SW480 (cell line): ENCODE measurements at regions not wholly inside any gene's neighbourhood (a gene's known extent, or its start where the extent isn't known, plus 50 kb on each side); places are given as distances from the start of the nearest gene placed in this dataset.
A peak's percentile ranks its signal among the peaks of the same experiment; 100 is the strongest.
"Not testable (repeated sequence)": the region's sequence is repeated elsewhere in the genome, so short reads cannot be mapped to it uniquely, and the experiment has no call there.

Experiments used
- DNase-seq: peaks from one replicate; pipeline ENCODE4 v3.0.0-alpha.2; 2016; ENCODE audit warnings: low spot score

GRCh38 chr3:153552887-153553604, 391.0 kb downstream of the RAP2B start:
- no peak for DNase-seq

GRCh38 chr3:153553605-153553945, 391.5 kb downstream of the RAP2B start:
- peak; percentile 15 for DNase-seq

GRCh38 chr3:153555919-153556318, 393.9 kb downstream of the RAP2B start:
- DNase-seq: no peak

- DNase-seq: not testable (repeated sequence)
These were observed 397.3 kb downstream of the RAP2B start for GRCh38 chr3:153559366-153559765.

- no peak for DNase-seq
These were observed 405.0 kb downstream of the RAP2B start for GRCh38 chr3:153567011-153567410.

- DNase-seq: no peak
These were observed 405.5 kb downstream of the RAP2B start for GRCh38 chr3:153567556-153567955.

- DNase-seq: not testable (repeated sequence)
These were observed 408.5 kb downstream of the RAP2B start for GRCh38 chr3:153570481-153570880.

GRCh38 chr3:153572165-153572564, 410.1 kb downstream of the RAP2B start:
- peak; percentile 27 for DNase-seq

- peak; percentile 45 for DNase-seq
These were observed 410.6 kb downstream of the RAP2B start for GRCh38 chr3:153572654-153573053.

- no peak for DNase-seq
These were observed 411.5 kb downstream of the RAP2B start for GRCh38 chr3:153573481-153573880.

GRCh38 chr3:153574445-153574844, 412.4 kb downstream of the RAP2B start:
- DNase-seq: no peak

GRCh38 chr3:153577059-153577736, 415.2 kb downstream of the RAP2B start:
- no peak for DNase-seq

GRCh38 chr3:153578046-153578445, 416.0 kb downstream of the RAP2B start:
- DNase-seq: no peak

- DNase-seq: no peak
These were observed 428.0 kb downstream of the RAP2B start for GRCh38 chr3:153590051-153590450.

- no peak for DNase-seq
These were observed 429.7 kb downstream of the RAP2B start for GRCh38 chr3:153591561-153592245.

- DNase-seq: peak; percentile 62
These were observed 433.3 kb downstream of the RAP2B start for GRCh38 chr3:153595186-153595815.

- no peak for DNase-seq
These were observed 434.4 kb downstream of the RAP2B start for GRCh38 chr3:153596401-153596800.

- DNase-seq: peak; percentile 66
These were observed 437.7 kb downstream of the RAP2B start for GRCh38 chr3:153599685-153600084.

GRCh38 chr3:153600896-153601295, 438.9 kb downstream of the RAP2B start:
- no peak for DNase-seq

- DNase-seq: no peak
These were observed 439.4 kb downstream of the RAP2B start for GRCh38 chr3:153601374-153601853.

- no peak for DNase-seq
These were observed 440.8 kb downstream of the RAP2B start for GRCh38 chr3:153602801-153603200.

- DNase-seq: no peak
These were observed 452.1 kb downstream of the RAP2B start for GRCh38 chr3:153614140-153614539.

GRCh38 chr3:153614563-153614962, 452.5 kb downstream of the RAP2B start:
- no peak for DNase-seq
